HEK293T (cell line): ENCODE measurements at regions not wholly inside any gene's neighbourhood (a gene's known extent, or its start where the extent isn't known, plus 50 kb on each side); places are given as distances from the start of the nearest gene placed in this dataset.

Source experiments
- ARNT ChIP-seq: fragments of 450-650 bp; IDR thresholded peaks from 2 replicates; pipeline ENCODE4 v1.6.1; 2017; ENCODE audit warnings: mild to moderate bottlenecking
- BHLHE40 ChIP-seq: fragments of 450-650 bp; IDR thresholded peaks from 2 replicates; pipeline ENCODE4 v1.6.1; 2016; ENCODE audit warnings: mild to moderate bottlenecking, moderate library complexity, borderline replicate concordance
- ELF4 ChIP-seq: fragments of 450-650 bp; IDR thresholded peaks from 2 replicates; pipeline ENCODE4 v1.6.1; 2017; ENCODE audit warnings: antibody characterized with exemption
- FOXA1 ChIP-seq: fragments of 450-650 bp; IDR thresholded peaks from 2 replicates; pipeline ENCODE4 v1.6.1; 2016; ENCODE audit warnings: mild to moderate bottlenecking
- FOXK2 ChIP-seq: fragments of 450-650 bp; IDR thresholded peaks from 2 replicates; pipeline ENCODE4 v1.6.1; 2016; ENCODE audit warnings: mild to moderate bottlenecking
- FOXM1 ChIP-seq: fragments of 450-650 bp; IDR thresholded peaks from 2 replicates; pipeline ENCODE4 v1.6.1; 2017; ENCODE audit warnings: mild to moderate bottlenecking, borderline replicate concordance
- HDGF ChIP-seq: fragments of 450-650 bp; IDR thresholded peaks from 2 replicates; pipeline ENCODE4 v1.6.1; 2017; ENCODE audit warnings: antibody characterized with exemption, borderline replicate concordance
- L3MBTL2 ChIP-seq: fragments of 450-650 bp; conservative IDR thresholded peaks from 2 replicates; pipeline ENCODE4 v1.6.1; 2016; ENCODE audit warnings: mild to moderate bottlenecking
- SP1 ChIP-seq: fragments of 450-650 bp; IDR thresholded peaks from 2 replicates; pipeline ENCODE4 v1.6.1; 2017
- SUZ12 ChIP-seq: fragments of 450-650 bp; IDR thresholded peaks from 2 replicates; pipeline ENCODE4 v1.6.1; 2016; ENCODE audit warnings: mild to moderate bottlenecking
- TARDBP ChIP-seq: fragments of 450-650 bp; IDR thresholded peaks from 2 replicates; pipeline ENCODE4 v1.6.1; 2016
- ZNF384 ChIP-seq: fragments of 450-650 bp; IDR thresholded peaks from 2 replicates; pipeline ENCODE4 v1.6.1; 2016

GRCh38 chr9:104027295-104027694 lies 66.8 kb upstream of the SMC2 start:
- no peak for TF ChIP-seq FOXM1
- no peak for TF ChIP-seq SUZ12
- no peak for TF ChIP-seq BHLHE40
- TF ChIP-seq FOXK2 = no peak
- no peak for TF ChIP-seq FOXA1
- TF ChIP-seq TARDBP = no peak
- no peak for TF ChIP-seq L3MBTL2
- no peak for TF ChIP-seq HDGF
- TF ChIP-seq ZNF384 = no peak
- TF ChIP-seq SP1 = no peak
- TF ChIP-seq ARNT = no peak
- no peak for TF ChIP-seq ELF4
